OCI-LY1 (cell line): ENCODE measurements at regions not wholly inside any gene's neighbourhood (a gene's known extent, or its start where the extent isn't known, plus 50 kb on each side); places are given as distances from the start of the nearest gene placed in this dataset.

Experiments
- H2AFZ ChIP-seq: fragments of 200-600 bp; sonication (generic), shearing (Covaris generic); 2 replicates; pipeline ENCODE4 v1.6.0; 2014; ENCODE audit warnings: antibody characterized with exemption, mild to moderate bottlenecking, low read length
- H3F3A ChIP-seq: fragments of 200-600 bp; sonication (generic), shearing (Covaris generic); 2 replicates; pipeline ENCODE4 v1.6.0; 2014; ENCODE audit warnings: mild to moderate bottlenecking, antibody characterized with exemption, low read length, moderate library complexity; ENCODE audit not compliant: insufficient read depth
- H3K27ac ChIP-seq: fragments of 200-600 bp; sonication (generic); 2 replicates; pipeline ENCODE4 v1.5.1; 2014; ENCODE audit warnings: low read length, mixed run types, mild to moderate bottlenecking, low read depth; ENCODE audit not compliant: poor library complexity, severe bottlenecking
- H3K27me3 ChIP-seq: fragments of 200-600 bp; sonication (generic); 2 replicates; pipeline ENCODE4 v1.6.0; 2014; ENCODE audit warnings: antibody characterized with exemption, mild to moderate bottlenecking, low read length, moderate library complexity; ENCODE audit not compliant: insufficient read depth
- H3K36me3 ChIP-seq: fragments of 200-600 bp; sonication (generic); 2 replicates; pipeline ENCODE4 v1.6.1; 2014; ENCODE audit warnings: mild to moderate bottlenecking, antibody characterized with exemption, low read length, moderate library complexity, mixed read lengths; ENCODE audit not compliant: insufficient read depth
- H3K4me1 ChIP-seq: fragments of 200-600 bp; sonication (generic); 2 replicates; pipeline ENCODE4 v1.5.1; 2014; ENCODE audit warnings: mild to moderate bottlenecking, low read length, moderate library complexity; ENCODE audit not compliant: insufficient read depth, severe bottlenecking
- H3K4me2 ChIP-seq: fragments of 200-600 bp; sonication (generic), shearing (Covaris generic); 2 replicates; pipeline ENCODE4 v1.6.1; 2014; ENCODE audit warnings: low read length
- H3K4me3 ChIP-seq: fragments of 200-600 bp; sonication (generic); 2 replicates; pipeline ENCODE4 v1.5.1; 2014; ENCODE audit warnings: low read length, low read depth, mild to moderate bottlenecking, mixed read lengths; ENCODE audit not compliant: poor library complexity, severe bottlenecking
- H3K79me2 ChIP-seq: fragments of 200-600 bp; shearing (Covaris generic); 2 replicates; pipeline ENCODE4 v1.6.1; 2016; ENCODE audit warnings: mixed run types, low read length, mixed read lengths; ENCODE audit not compliant: insufficient read depth
- H3K9ac ChIP-seq: fragments of 200-600 bp; sonication (generic), shearing (Covaris generic); 2 replicates; pipeline ENCODE4 v1.6.1; 2014; ENCODE audit warnings: mild to moderate bottlenecking, low read length, mixed read lengths
- H3K9me2 ChIP-seq: fragments of 200-600 bp; sonication (generic), shearing (Covaris generic); 2 replicates; pipeline ENCODE4 v1.6.1; 2014; ENCODE audit warnings: low read depth, mild to moderate bottlenecking, low read length, mixed read lengths
- H3K9me3 ChIP-seq: fragments of 200-600 bp; shearing (Covaris generic); 2 replicates; pipeline ENCODE4 v1.6.1; 2014; ENCODE audit warnings: low read length, mixed read lengths
- H4K20me1 ChIP-seq: fragments of 200-600 bp; sonication (generic), shearing (Covaris generic); 2 replicates; pipeline ENCODE4 v1.6.0; 2016; ENCODE audit warnings: mild to moderate bottlenecking, low read length; ENCODE audit not compliant: insufficient read depth
- EZH2 ChIP-seq: fragments of 200-600 bp; sonication (generic), shearing (Covaris generic); IDR thresholded peaks from 2 replicates; pipeline ENCODE4 v1.8.0; 2017; ENCODE audit warnings: borderline replicate concordance, mixed run types, mild to moderate bottlenecking, antibody characterized with exemption, low read length, moderate library complexity, mixed read lengths
- TF ChIP-seq, protein P1 (sequence below): fragments of 200-600 bp; sonication (generic), shearing (Covaris generic); IDR thresholded peaks from 2 replicates; pipeline ENCODE4 v1.5.1; 2017; ENCODE audit warnings: mild to moderate bottlenecking, antibody characterized with exemption, low read length, moderate library complexity, mixed read lengths

DNA sequence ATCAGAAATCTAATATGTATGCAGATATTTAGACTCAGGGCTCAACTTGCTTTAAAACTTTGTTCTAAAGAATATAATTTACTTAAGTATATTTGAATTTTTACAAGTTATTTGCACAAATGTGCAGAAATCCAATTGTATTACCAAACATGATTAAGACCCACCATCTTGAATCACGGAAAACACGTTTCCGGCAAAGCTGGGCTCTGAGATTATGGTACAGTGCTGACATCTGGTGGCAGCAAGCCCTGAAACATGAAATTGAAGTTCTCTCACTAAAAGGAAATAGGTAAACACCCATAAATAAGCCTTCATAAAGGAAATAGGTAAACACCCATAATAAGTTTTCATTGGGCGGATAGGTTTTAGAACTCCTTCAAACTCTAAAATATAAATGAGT is 98.3 kb upstream of the MAOA start:
- H3K27ac ChIP-seq: no peak overlapping the region
- H2AFZ ChIP-seq: peak overlapping the region; percentile 99
- TF ChIP-seq, protein P1, sequence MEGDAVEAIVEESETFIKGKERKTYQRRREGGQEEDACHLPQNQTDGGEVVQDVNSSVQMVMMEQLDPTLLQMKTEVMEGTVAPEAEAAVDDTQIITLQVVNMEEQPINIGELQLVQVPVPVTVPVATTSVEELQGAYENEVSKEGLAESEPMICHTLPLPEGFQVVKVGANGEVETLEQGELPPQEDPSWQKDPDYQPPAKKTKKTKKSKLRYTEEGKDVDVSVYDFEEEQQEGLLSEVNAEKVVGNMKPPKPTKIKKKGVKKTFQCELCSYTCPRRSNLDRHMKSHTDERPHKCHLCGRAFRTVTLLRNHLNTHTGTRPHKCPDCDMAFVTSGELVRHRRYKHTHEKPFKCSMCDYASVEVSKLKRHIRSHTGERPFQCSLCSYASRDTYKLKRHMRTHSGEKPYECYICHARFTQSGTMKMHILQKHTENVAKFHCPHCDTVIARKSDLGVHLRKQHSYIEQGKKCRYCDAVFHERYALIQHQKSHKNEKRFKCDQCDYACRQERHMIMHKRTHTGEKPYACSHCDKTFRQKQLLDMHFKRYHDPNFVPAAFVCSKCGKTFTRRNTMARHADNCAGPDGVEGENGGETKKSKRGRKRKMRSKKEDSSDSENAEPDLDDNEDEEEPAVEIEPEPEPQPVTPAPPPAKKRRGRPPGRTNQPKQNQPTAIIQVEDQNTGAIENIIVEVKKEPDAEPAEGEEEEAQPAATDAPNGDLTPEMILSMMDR: peak; percentile 62
- TF ChIP-seq EZH2: no peak

DNA sequence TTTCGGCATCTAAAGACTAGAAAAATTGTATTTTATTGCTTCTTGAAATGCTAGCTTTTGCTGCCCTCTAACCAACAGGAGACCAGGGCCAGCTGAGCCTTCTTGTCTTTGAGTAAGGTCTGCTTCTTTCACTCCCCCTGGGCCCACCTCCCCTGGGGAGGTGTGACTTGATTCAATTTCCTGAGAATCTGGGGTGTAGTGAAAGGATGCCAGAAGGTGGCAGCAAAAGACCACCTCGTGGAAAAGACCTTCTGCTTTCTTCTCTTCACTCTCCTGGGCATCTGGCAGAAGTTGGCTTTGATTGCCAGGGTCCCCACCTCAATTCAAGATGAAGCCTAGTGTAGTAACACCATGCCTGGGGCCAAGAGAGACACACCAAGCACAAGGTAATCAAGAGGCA is 96.5 kb upstream of the MAOA start:
- no peaks in the 10 kb centered on the region for H3K27me3 ChIP-seq
- no peaks in the 10 kb centered on the region for H3K36me3 ChIP-seq
- no peak overlapping the region for H3K4me3 ChIP-seq
- no peak overlapping the region for H2AFZ ChIP-seq
- TF ChIP-seq, protein P1: peak; percentile 51; the same call in 1 of the 2 replicates
- TF ChIP-seq EZH2: no peak
- H3K9me3 ChIP-seq: no peaks in the 10 kb centered on the region
- H3K27ac ChIP-seq: no peak overlapping the region
- H3K9ac ChIP-seq: no peak overlapping the region
- H3F3A ChIP-seq: no peaks in the 10 kb centered on the region
- H3K9me2 ChIP-seq: no peaks in the 10 kb centered on the region
- H4K20me1 ChIP-seq: no peaks in the 10 kb centered on the region
- H3K4me1 ChIP-seq: peaks cover 19% of the 10 kb centered on the region
- no peaks in the 10 kb centered on the region for H3K79me2 ChIP-seq
- no peak overlapping the region for H3K4me2 ChIP-seq

More for the DNA sequence above, 98.3 kb upstream of the MAOA start:
- Histone ChIP-seq H3K79me2 (no peaks in the 10 kb centered on the region), H3K4me3 (no peak overlapping the region), H3K36me3 (no peaks in the 10 kb centered on the region), H3K9me3 (no peaks in the 10 kb centered on the region), H3K27me3 (no peaks in the 10 kb centered on the region), H3F3A (no peaks in the 10 kb centered on the region), H3K4me1 (peaks cover 22% of the 10 kb centered on the region), H3K9me2 (no peaks in the 10 kb centered on the region), H4K20me1 (no peaks in the 10 kb centered on the region), H3K9ac (no peak overlapping the region), H3K4me2 (no peak overlapping the region)

DNA sequence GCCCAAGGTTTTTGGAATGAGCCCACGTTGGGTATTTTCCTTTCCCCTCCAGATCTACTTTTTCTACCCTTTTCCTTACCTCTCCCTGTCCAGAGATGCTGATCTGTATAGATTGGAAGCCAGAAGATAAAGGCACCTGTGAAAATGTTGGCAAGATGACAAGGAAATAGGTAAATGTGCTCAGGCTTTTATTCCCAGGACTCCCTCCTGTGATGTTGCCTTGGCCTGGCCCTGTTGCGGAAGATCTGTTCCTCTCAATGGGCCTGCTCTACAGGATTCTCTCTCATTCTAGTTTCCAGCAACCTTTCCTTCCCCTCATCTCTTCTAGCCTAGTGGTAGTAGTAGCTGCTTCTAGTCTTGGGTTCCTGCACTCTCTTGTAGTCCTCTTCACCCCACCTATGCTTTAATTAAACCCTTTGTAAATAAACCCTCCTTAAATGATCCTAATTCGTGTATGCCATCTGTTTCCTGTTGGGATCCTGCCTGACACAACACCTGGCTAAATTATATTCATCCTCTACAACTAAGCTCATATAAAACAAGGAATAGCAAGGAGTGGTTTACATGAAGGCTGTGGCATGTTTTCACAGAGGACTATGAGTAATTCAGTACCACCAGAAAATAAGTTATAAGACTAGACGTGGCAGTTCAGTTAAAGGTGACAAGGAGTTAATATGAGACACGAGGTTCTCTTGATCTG is 95.7 kb upstream of the MAOA start:
- TF ChIP-seq EZH2: no peak
- TF ChIP-seq, protein P1: no peak
- Histone ChIP-seq H3K36me3 (no peaks in the 10 kb centered on the region), H3K27ac (no peak overlapping the region), H3K79me2 (no peaks in the 10 kb centered on the region), H3K9me2 (no peaks in the 10 kb centered on the region), H3K4me2 (no peak overlapping the region), H3F3A (no peaks in the 10 kb centered on the region), H3K9me3 (no peaks in the 10 kb centered on the region), H3K9ac (no peak overlapping the region), H4K20me1 (no peaks in the 10 kb centered on the region), H3K27me3 (no peaks in the 10 kb centered on the region), H2AFZ (no peak overlapping the region), H3K4me3 (no peak overlapping the region), H3K4me1 (peaks cover 19% of the 10 kb centered on the region)
